Retinal pigment epithelial cell (primary cell): ENCODE measurements at regions not wholly inside any gene's neighbourhood (a gene's known extent, or its start where the extent isn't known, plus 50 kb on each side); places are given as distances from the start of the nearest gene placed in this dataset.
"Not testable (repeated sequence)": the region's sequence is repeated elsewhere in the genome, so short reads cannot be mapped to it uniquely, and the experiment has no call there.

Experiments
- DNase-seq: peaks from one replicate; pipeline ENCODE4 v3.0.0-alpha.2; 2010; ENCODE audit warnings: low read depth
- H3K4me3 ChIP-seq: 2 replicates; pipeline ENCODE4 v1.5.1; 2011; ENCODE audit warnings: mild to moderate bottlenecking, low read length, control low read depth, moderate library complexity
- CTCF ChIP-seq: conservative IDR thresholded peaks from 2 replicates; pipeline ENCODE4 v1.5.1; 2011; ENCODE audit warnings: low read depth, low read length, control low read depth, inconsistent platforms

GRCh38 chr6:169367507-169367906, 113.9 kb upstream of the THBS2 start:
- H3K4me3 ChIP-seq: no peak overlapping the region
- no peak for TF ChIP-seq CTCF
- DNase-seq: no peak

GRCh38 chr6:169366258-169366901, 112.7 kb upstream of the THBS2 start:
- DNase-seq: no peak
- H3K4me3 ChIP-seq: no peak overlapping the region
- TF ChIP-seq CTCF: no peak

- H3K4me3 ChIP-seq: no peak overlapping the region
- DNase-seq: no peak
- TF ChIP-seq CTCF: no peak
These were observed 112.1 kb upstream of the THBS2 start for GRCh38 chr6:169365567-169366257.

GRCh38 chr6:169363590-169363989, 109.9 kb upstream of the THBS2 start:
- no peak for TF ChIP-seq CTCF
- no peak for DNase-seq
- H3K4me3 ChIP-seq: no peak overlapping the region

- H3K4me3 ChIP-seq: no peak overlapping the region
- no peak for TF ChIP-seq CTCF
These were observed 109.0 kb upstream of the THBS2 start for GRCh38 chr6:169362501-169363121.

GRCh38 chr6:169355001-169355400, 101.4 kb upstream of the THBS2 start:
- not testable (repeated sequence) for H3K4me3 ChIP-seq, DNase-seq

More at GRCh38 chr6:169362501-169363121, 109.0 kb upstream of the THBS2 start:
- DNase-seq: no peak

- no peak for TF ChIP-seq CTCF
- no peak overlapping the region for H3K4me3 ChIP-seq
- DNase-seq: no peak
These were observed 91.5 kb upstream of the THBS2 start for GRCh38 chr6:169345146-169345545.
